Common myeloid progenitor, CD34-positive (primary cell): ENCODE measurements at regions not wholly inside any gene's neighbourhood (a gene's known extent, or its start where the extent isn't known, plus 50 kb on each side); places are given as distances from the start of the nearest gene placed in this dataset.

Experiments
- CTCF ChIA-PET: fragments of 350-600 bp; sonication (Branson Sonifier 250); formaldehyde crosslinking; loops from one replicate; lab custom pipeline; 2021; ENCODE audit warnings: antibody characterized with exemption; lab: Charles Lee
- POLR2A ChIA-PET: fragments of 350-600 bp; sonication (Branson Sonifier 250); formaldehyde crosslinking; loops from one replicate; lab custom pipeline; 2021; ENCODE audit warnings: antibody characterized with exemption; lab: Charles Lee
- DNase-seq, 3 donors: peaks; one replicate each; pipeline versions ENCODE4 v3.0.0 to v3.0.0-alpha.2; 2013
- H3K27ac ChIP-seq, 2 experiments: 1 replicate in 1 of 2; 2 replicates in 1 of 2; pipeline ENCODE4 v1.7.0; 2013; ENCODE audit warnings: inconsistent platforms in 2 of 2, low read length in 2 of 2, mild to moderate bottlenecking in 2 of 2, low read depth in 1 of 2, moderate library complexity in 1 of 2; ENCODE audit not compliant: severe bottlenecking in 2 of 2, insufficient read depth in 1 of 2, poor library complexity in 1 of 2
- H3K27me3 ChIP-seq, 5 experiments: replicated peaks in 2 of 5; 1 replicate in 3 of 5; 2 replicates in 2 of 5; pipeline versions ENCODE4 v1.6.1 to v1.7.0; 2013; ENCODE audit warnings: low read length in 4 of 5, mild to moderate bottlenecking in 2 of 5, moderate library complexity in 2 of 5, inconsistent platforms in 1 of 5; ENCODE audit not compliant: insufficient read depth in 5 of 5, control insufficient read depth in 4 of 5
- H3K36me3 ChIP-seq, 4 experiments: 1 replicate in 2 of 4; 2 replicates in 2 of 4; pipeline versions ENCODE4 v1.6.1 to v1.7.0; 2013; ENCODE audit warnings: low read length in 3 of 4, control low read depth in 1 of 4, mild to moderate bottlenecking in 1 of 4; ENCODE audit not compliant: control insufficient read depth in 4 of 4, insufficient read depth in 4 of 4
- H3K4me1 ChIP-seq, 4 experiments: 1 replicate in 3 of 4; 2 replicates in 1 of 4; pipeline versions ENCODE4 v1.6.1 to v1.7.1; 2013; ENCODE audit warnings: low read length in 3 of 4, mild to moderate bottlenecking in 3 of 4, control low read depth in 1 of 4, inconsistent platforms in 1 of 4, moderate library complexity in 1 of 4; ENCODE audit not compliant: control insufficient read depth in 4 of 4, insufficient read depth in 4 of 4; ENCODE audit errors: control extremely low read depth in 1 of 4
- H3K4me3 ChIP-seq, 7 experiments: 1 replicate in 4 of 7; 2 replicates in 3 of 7; pipeline versions ENCODE4 v1.5.1 to v1.7.0; 2013; ENCODE audit warnings: mild to moderate bottlenecking in 7 of 7, low read length in 6 of 7, moderate library complexity in 6 of 7, inconsistent platforms in 2 of 7, low read depth in 2 of 7, control low read depth in 1 of 7; ENCODE audit not compliant: insufficient read depth in 4 of 7, control insufficient read depth in 1 of 7; ENCODE audit errors: extremely low read depth in 1 of 7
- H3K9me3 ChIP-seq, 5 experiments: 1 replicate in 4 of 5; 2 replicates in 1 of 5; pipeline versions ENCODE4 v1.6.1 to v1.7.1; 2013; ENCODE audit warnings: low read length in 4 of 5, mild to moderate bottlenecking in 2 of 5, inconsistent platforms in 1 of 5, low read depth in 1 of 5, moderate library complexity in 1 of 5; ENCODE audit not compliant: control insufficient read depth in 4 of 5, insufficient read depth in 2 of 5; ENCODE audit errors: control extremely low read depth in 1 of 5
- WGBS: methylation state at CpG from one replicate; pipeline ENCODE4 v1.1.5; 2013; ENCODE audit not compliant: insufficient coverage; 5-methylcytosine and 5-hydroxymethylcytosine counted together

DNA sequence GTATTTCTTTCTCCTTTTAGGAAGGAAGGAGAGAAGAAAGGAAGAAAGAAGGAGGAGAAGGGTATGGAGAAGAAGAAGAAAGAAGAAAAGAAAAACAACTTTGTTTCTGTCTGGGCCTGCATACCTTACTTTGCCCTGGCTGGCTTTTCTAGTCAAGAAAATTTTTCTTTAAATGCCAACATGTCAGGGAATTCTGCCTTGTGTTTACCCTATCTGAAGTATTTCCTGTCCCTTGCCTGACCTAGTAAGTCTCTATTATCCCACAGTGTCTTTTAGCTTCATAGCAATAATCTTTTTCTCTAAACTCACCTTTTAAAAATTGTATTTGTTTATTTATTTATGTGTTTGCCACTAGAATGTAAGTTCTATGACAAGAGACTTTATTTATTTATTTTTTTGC is 1864.1 kb downstream of the EFNA5 start:
- Histone ChIP-seq H3K9me3 (no peaks in the 10 kb centered on the region), H3K27ac (no peak overlapping the region), H3K4me3 (no peak overlapping the region), H3K4me1 (no peaks in the 10 kb centered on the region), H3K27me3 (no peaks in the 10 kb centered on the region), H3K36me3 (no peaks in the 10 kb centered on the region)
- ChIA-PET CTCF (no interaction called here), POLR2A (no interaction called here)
- no peak for DNase-seq

DNA sequence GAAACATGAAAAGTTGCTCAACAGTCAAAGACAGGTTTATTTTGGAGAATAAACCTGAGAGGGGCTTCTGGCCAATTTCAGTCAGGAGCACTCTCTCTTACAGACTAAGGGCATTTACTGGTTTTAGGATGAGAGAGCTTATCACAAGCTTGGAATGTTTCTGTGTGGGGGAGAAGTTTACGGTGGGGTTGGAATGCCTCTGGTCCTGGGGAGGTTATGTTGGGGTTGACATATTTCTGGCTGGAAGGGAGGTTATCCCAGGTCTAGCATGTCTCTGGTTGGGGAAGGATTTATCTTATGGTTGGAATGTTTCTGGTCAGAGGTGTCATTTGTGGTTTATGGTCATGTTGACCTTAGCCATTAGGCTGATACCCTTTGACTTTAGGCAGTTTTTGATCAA is 1867.3 kb downstream of the EFNA5 start:
- ChIA-PET CTCF (no interaction called here), POLR2A (no interaction called here)
- Histone ChIP-seq H3K27ac (no peak overlapping the region), H3K4me3 (no peak overlapping the region), H3K9me3 (no peaks in the 10 kb centered on the region), H3K4me1 (no peaks in the 10 kb centered on the region), H3K36me3 (no peaks in the 10 kb centered on the region), H3K27me3 (no peaks in the 10 kb centered on the region)
- 100% methylated on average over 1 of the region's 1 CpG for WGBS
- no peak for DNase-seq

DNA sequence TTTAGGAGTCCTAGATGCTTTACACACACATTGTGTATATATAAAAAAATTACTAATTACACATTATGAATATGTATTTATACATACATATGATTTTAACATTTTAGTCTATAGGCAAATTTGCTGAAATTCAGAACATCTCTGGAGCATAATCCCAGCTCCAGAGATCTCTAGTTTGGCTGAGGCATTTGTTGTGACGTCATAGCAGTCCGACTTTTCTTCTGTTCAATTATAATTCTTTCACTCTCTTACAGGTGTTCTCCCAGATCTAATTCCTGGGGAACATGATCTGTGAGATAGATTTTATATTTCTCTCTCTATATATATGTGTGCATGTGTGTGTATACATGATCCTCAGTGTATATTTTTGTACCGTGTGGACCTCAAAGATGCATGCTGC is 1876.2 kb downstream of the EFNA5 start:
- H3K9me3 ChIP-seq, result peaks cover 0 to 2% (median 0%) of the 10 kb centered on the region in 5 experiments

DNA sequence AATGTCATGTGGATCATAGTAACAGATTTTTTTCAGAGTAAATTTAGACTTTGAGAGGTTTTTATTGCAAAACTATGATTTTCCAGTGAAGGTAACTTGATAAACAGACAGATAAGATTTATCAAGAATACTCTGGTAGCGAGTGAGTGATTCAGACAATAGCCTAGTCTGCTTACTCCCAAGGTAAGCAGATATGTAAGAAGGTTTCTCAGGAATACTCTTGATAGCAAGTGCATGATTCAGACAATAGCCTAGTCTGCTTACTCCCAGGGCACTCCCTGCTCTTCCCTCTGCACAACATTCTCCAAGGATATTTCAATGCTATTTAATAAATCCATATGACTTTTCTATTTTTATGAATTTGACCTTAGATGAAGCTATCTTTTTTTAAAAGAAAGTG is 1881.5 kb downstream of the EFNA5 start:
- no peaks in the 10 kb centered on the region for H3K4me1 ChIP-seq
- WGBS, result 100% methylated on average over 1 of the region's 1 CpG
- ChIA-PET POLR2A (interaction anchor here (0.7 kb wide), 1 partner anchor 1283 kb away, joined by 4 read pairs; no protein-coding TSS in a partner anchor), CTCF (no interaction called here)
- no peak overlapping the region for H3K4me3 ChIP-seq
- H3K36me3 ChIP-seq, result no peaks in the 10 kb centered on the region
- DNase-seq, result no peak
- no peaks in the 10 kb centered on the region for H3K9me3 ChIP-seq
- H3K27me3 ChIP-seq, result no peaks in the 10 kb centered on the region
- no peak overlapping the region for H3K27ac ChIP-seq

More for the DNA sequence above, 1876.2 kb downstream of the EFNA5 start:
- ChIA-PET POLR2A (no interaction called here), CTCF (no interaction called here)
- Histone ChIP-seq H3K27me3 (no peaks in the 10 kb centered on the region), H3K4me3 (no peak overlapping the region), H3K27ac (no peak overlapping the region), H3K36me3 (no peaks in the 10 kb centered on the region), H3K4me1 (no peaks in the 10 kb centered on the region)
- DNase-seq, result no peak
- no CpG with 5 or more reads among the region's 3 CpGs for WGBS

DNA sequence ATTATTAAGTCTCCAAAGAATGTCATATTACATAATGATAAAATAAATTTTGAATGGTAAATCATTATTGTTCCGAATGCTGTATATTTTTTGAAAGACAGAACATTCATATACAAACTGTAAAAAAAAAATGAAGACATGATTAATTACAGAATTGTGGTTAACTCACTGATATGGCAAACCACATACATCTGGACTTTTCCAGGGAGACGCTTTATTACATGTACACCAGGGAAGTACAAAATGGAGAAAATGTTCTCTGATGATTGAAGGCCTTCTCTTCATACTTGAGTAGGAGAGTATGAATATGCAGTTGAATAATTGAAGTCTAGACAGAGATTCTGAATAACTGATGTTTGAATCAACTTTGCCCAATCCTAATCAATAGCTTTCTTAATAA is 1886.9 kb downstream of the EFNA5 start:
- H3K4me3 ChIP-seq, result no peak overlapping the region
- no peaks in the 10 kb centered on the region for H3K27me3 ChIP-seq
- no peaks in the 10 kb centered on the region for H3K36me3 ChIP-seq
- H3K27ac ChIP-seq, result no peak overlapping the region
- DNase-seq, result no peak
- ChIA-PET POLR2A (no interaction called here), CTCF (no interaction called here)
- WGBS, result 100% methylated on average over 1 of the region's 2 CpGs
- H3K9me3 ChIP-seq, result no peaks in the 10 kb centered on the region
- H3K4me1 ChIP-seq, result no peaks in the 10 kb centered on the region

DNA sequence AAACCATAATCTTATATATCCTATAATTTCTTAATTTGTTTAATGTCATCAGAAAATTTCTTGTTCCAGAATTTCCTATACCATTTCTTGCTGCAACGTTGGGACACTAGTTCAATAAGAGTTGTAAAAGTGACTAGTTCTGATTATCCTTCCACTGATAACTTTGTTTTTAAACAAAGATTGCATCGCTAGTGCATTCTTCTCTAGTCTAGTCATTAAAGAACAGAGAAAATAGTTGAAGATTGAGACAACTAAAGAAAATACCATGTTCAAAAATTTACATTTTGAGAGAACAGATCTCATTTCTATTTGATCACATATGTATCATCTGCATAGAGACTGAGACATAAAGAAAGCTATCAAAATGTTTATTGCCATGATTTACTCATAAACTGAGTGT is 1888.2 kb downstream of the EFNA5 start:
- no CpG with 5 or more reads among the region's 2 CpGs for WGBS
- Histone ChIP-seq H3K9me3 (no peaks in the 10 kb centered on the region), H3K27me3 (no peaks in the 10 kb centered on the region), H3K4me1 (no peaks in the 10 kb centered on the region), H3K36me3 (no peaks in the 10 kb centered on the region), H3K27ac (no peak overlapping the region), H3K4me3 (no peak overlapping the region)
- ChIA-PET POLR2A (no interaction called here), CTCF (no interaction called here)
- DNase-seq, result no peak

DNA sequence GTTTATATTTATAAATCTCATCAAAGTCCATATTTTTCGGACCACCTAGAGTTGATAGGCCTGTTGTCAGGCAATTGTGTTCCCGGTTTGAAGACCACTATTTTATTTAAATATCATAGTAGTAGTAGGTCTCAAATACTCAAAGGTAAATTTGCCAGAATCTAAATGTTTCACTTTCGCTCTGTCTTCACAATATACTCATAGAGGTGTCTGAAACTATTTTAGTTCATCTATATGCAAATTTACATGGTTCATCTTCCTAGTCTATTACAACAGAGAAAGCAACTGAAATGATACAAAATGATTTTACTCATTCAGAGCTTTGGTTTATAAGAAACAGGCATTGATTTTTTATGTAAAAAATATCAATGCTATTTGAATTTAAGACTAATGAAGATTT is 1897.5 kb downstream of the EFNA5 start:
- no peak overlapping the region for H3K4me3 ChIP-seq
- H3K27me3 ChIP-seq, result no peaks in the 10 kb centered on the region
- H3K27ac ChIP-seq, result no peak overlapping the region
- no CpG with 5 or more reads among the region's 3 CpGs for WGBS
- no peaks in the 10 kb centered on the region for H3K4me1 ChIP-seq
- ChIA-PET CTCF (no interaction called here), POLR2A (no interaction called here)
- DNase-seq, result no peak
- no peaks in the 10 kb centered on the region for H3K36me3 ChIP-seq
- no peaks in the 10 kb centered on the region for H3K9me3 ChIP-seq
